ENCODE measurements at regions not wholly inside any gene's neighbourhood (a gene's known extent, or its start where the extent isn't known, plus 50 kb on each side); places are given as distances from the start of the nearest gene placed in this dataset.

DNA sequence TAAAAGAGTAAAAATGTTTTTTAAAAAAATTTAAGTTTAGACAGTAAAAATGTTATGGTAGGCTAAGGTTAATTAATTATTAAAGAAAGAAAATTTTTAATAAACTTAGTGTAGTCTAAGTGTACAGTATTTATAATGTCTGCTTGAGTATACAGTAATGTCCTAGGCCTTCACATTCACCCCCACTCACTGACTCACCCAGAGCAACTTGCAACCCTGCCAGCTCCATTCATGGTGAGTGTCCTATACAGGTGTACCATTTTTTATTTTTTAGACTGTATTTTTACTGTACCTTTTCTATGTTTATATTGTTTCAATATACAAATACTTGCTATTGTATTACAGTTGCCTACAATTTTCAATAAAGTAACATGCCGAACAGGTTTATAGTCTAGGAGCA, 234.1 kb downstream of the AUH start:
- DNase-seq (ENCODE audit: low read depth), result peak; percentile 32

- DNase-seq (ENCODE audit: low read depth), result peak; percentile 44
Measured at GRCh38 chr9:91130796-91131318, 230.9 kb downstream of the AUH start.

- peak; percentile 95 for DNase-seq (ENCODE audit: low read depth)
Measured at GRCh38 chr9:91131433-91131839, 230.3 kb downstream of the AUH start.

GRCh38 chr9:91132576-91133073, 229.1 kb downstream of the AUH start:
- DNase-seq (ENCODE audit: low read depth), result no peak

- DNase-seq (ENCODE audit: low read depth), result no peak
Measured at GRCh38 chr9:91134608-91135007, 227.1 kb downstream of the AUH start.

DNA sequence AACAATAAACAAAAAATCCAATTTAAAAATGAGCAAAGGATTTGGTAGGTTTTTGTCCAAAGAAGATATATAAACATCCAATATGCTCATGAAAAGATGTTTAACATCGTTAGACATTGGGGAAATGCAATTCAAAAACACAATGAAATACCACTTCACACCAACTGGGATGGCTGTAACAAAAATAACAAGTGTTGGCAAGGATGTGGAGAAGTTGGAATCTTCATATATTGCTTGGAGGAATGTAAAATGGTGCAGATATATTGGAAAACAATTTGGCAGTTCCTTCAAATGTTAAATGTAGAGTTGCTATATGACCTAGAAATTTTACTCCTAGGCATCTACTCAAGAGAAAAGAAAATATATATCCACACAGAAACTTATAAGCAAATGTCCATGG, 224.3 kb downstream of the AUH start:
- DNase-seq (ENCODE audit: low read depth), result no peak

GRCh38 chr9:91138760-91139159, 223.0 kb downstream of the AUH start:
- DNase-seq (ENCODE audit: low read depth), result peak; percentile 77

DNA sequence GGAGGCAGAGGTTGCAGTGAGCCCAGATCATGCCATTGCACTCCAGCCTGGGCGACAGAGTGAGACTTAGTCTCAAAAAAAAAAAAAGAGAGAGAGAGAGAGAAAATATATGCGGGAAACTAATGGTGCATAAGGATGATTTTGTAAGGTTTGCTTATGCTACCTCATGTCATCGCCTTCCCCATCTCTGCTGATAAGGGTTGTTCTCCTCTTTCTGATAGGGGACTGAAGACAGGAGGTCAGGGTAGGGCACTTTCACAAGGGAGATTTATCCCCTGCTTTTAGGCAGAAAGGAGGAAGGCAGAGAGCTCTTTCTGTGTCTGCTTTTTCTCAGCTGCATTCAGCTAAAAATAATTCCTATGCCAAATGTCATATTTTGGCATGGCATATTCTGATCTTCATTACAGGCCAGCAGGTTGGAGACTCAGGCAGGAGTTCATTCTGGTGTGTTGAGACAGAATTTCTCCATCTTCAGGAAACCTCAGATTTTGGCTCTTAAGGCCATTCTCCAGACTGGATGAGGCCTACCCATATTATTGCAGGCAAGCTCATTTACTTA, 220.2 kb downstream of the AUH start:
- no peak for DNase-seq (ENCODE audit: low read depth)

DNA sequence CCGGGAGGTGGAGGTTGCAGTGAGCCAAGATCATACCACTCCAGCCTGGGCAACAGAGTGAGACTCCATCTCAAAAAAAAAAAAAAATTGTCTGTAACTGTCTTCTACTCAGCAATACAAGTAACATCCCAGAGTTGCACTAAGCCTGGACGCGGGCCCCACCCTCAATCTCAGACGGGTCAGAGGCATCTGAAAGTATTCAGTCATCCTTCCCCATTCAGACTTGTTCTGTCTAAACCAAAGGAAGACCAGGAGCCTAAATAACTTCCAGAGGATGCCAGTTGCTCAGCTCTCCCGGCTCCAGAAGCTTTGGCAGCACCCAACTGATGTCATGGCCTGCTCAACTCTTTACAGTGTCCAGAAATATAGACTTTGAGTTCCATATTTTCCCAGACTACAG, 218.6 kb downstream of the AUH start:
- DNase-seq (ENCODE audit: low read depth), result no peak

DNA sequence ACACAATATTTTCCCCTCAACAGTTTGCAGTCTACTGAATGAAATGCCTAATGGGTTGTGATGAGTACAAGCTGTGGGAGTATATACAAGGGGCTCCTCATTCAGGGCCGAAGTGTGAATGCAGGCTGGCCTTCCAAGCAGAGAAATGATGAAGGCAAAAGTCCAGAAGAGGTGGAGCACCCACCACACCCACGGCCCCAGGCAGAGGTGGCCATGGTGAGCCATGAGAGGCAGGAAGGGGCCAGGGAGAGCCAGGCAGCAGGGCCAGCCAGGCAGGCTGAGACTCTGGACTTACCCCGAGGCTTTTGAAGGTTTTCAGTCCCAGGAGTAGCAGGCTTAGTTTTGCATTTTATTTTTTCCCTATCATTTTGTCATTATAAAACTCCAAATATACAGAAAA, 218.1 kb downstream of the AUH start:
- DNase-seq (ENCODE audit: low read depth), result no peak

- DNase-seq (ENCODE audit: low read depth), result no peak
Measured at GRCh38 chr9:91144769-91145168, 216.9 kb downstream of the AUH start.

DNA sequence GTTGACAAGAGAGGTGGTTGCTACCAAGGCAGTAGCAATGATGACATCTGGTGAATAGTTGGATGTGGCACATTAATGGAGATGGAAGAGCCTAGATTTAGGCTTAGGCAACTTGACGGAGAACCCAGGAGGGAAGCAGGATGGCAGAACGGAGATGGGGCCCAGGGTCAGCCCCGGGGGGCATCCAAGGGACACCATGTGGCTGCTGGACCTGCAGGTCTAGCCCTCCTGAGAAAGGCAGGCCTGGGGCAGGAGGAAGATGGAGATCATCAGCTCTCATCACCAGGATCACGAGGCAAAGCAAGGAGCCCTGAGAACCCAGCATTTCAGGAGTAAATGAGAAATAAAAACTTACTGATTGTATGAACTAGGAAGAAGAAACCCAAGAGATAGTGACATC, 216.2 kb downstream of the AUH start:
- no peak for DNase-seq (ENCODE audit: low read depth)

GRCh38 chr9:91146391-91147019, 215.2 kb downstream of the AUH start:
- DNase-seq (ENCODE audit: low read depth), result no peak

DNA sequence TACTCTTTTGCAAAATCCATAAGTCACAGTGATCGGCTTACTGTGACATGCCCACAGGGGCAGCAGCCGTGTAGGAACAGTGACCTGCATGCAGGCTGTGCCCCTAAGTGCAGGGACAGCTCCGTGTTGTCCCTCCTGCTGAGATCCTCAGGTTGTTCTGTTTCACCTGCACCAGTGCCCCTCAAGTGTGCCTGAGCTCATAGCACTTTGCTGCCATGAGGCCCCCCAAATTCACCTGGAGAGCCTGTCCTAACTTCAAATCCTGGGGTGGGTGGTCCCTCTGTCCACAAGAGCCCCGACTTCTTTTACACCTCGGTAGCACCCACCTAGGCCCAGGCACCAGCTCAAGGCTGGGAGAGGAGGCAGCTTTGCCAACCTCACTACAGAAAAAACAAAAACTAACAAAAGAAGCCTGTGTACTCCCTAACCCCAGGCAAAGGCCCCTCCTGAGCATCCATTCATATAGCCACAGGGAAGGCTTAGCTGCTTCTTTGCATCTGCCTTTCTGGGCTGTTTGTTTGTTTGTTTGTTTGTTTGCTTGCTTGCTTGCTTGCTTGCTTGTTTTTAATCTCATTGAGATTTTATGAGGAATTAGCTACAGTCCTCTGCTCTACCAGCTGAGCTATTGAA, 214.5 kb downstream of the AUH start:
- DNase-seq (ENCODE audit: low read depth), result no peak

DNA sequence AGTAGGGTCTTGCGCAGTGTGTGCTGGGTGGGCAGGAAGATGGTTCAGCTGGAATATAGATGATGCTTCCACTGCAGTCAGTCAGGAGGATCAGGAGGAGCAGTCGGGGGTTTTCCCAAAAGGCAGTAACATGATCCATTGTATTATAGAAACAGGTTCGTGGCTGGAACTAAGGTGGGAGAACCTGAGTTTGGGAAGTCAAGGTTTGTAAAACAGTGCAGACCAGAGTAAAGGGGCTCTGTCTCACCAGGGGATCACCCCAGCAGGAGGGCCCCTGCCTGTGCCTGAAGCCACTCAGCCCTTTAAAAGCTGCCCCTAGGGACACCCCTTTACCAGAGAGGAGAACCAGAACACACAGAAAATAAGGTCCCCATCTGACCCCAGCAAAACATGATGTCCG, 213.4 kb downstream of the AUH start:
- no peak for DNase-seq (ENCODE audit: low read depth)

DNA sequence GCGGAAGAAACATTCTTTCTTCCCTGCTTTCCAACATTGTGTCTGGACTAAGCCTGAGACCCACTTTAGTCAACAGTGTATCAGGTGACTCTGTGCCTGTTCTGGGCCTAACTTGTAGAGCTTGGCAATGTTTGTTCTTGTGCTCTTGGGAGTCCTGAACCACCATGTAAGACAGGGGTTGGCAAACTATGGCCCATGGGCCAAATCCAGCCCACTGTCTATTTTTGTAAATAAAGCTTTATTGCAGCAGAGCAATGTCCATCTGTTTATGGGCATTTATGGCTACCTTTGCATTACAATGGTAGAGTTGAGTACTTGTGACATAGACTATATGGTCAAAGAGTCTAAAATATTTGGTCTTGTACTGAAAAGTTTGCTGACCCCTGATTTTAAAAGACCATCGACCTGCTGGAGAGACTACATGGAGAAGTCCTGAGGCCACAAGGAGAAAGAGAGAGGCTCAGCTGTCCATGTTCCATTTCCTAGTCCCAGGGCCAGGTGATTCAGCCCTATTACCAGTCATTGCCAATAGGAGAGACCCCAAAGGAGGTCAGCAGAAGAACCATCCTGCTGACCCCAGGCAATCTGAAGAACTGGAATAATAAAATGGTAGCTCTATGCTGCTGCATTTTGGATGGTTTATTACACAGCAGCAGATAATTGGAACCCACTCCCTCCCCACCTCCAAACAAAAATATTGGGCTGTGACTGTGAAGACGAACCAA, 211.3 kb downstream of the AUH start:
- DNase-seq (ENCODE audit: low read depth), result no peak

- peak; percentile 83 for DNase-seq (ENCODE audit: low read depth)
Measured at GRCh38 chr9:91150998-91151717, 210.6 kb downstream of the AUH start.

DNA sequence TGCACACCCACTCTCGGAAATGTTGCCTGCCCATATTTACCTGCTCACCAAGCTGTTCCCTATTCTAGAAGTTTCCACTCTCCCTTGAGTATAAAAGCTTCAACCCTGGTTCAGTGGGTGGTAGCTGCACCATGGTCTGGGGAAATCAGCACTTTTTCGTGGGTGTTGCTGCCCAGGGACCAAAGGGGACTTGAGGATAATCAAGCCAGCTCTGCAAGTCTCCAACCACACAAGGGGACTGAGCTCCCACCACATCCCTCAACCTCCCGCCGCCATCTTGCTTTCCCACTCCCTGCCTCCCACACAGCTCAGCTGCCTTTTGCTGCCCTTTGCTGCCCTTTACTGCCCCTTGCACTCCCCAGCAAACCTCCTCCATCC, 210.0 kb downstream of the AUH start:
- DNase-seq (ENCODE audit: low read depth), result no peak

GRCh38 chr9:91154686-91155085, 207.0 kb downstream of the AUH start:
- no peak for DNase-seq (ENCODE audit: low read depth)

GRCh38 chr9:91155181-91155580, 206.5 kb downstream of the AUH start:
- DNase-seq (ENCODE audit: low read depth), result no peak

- no peak for DNase-seq (ENCODE audit: low read depth)
Measured at GRCh38 chr9:91155746-91156376, 205.9 kb downstream of the AUH start.

Data from HT1080 (cell line).